ENCODE measurements at regions not wholly inside any gene's neighbourhood (a gene's known extent, or its start where the extent isn't known, plus 50 kb on each side); places are given as distances from the start of the nearest gene placed in this dataset.

DNA sequence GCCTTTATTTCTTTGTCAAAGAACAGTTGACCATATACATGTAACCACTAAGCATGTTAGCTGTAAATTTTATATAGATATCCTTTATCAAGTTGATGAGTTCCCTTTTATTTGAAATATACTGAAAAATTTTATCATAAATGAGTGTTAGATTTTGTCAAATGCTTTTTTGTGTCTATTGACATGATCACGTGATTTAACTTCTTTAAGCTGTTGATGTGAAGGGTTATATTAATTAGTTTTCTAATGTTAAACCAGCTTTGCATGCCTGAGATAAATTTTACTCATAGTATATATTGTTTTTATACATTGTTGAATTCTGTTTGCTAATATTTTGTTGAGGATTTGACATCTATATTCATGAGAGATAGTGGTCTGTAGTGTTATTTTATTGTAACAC lies 241.9 kb upstream of the CDH20 start:
- WGBS = 65% methylated on average over 1 of the region's 1 CpG
- no peaks in the 10 kb centered on the region for H3K9me3 ChIP-seq (ENCODE audit: control insufficient read depth in 4 of 4, low read length in 3 of 4)

DNA sequence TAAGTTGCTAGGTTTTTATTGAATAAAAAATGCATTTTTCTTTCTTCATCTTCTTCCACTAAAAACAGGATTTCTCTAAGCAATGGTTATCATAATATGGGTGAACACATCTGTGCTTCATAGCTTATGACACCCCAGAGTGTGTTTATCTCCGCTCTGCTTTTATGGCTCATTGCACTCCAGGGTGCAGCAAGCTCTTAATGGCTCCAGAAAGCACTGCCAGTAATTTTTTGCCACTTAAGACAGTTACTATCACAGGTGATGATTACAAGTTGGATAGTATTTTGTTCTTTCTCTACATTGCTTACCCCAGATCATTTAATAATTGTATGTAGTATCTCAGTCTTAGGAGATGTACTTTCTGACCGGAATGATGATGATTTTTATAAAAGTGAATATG lies 239.3 kb upstream of the CDH20 start:
- Histone ChIP-seq H3K9me3 (ENCODE audit: control insufficient read depth in 4 of 4, low read length in 3 of 4) (no peaks in the 10 kb centered on the region), H3K4me1 (ENCODE audit: control insufficient read depth in 4 of 4, insufficient read depth in 4 of 4, low read length in 3 of 4) (no peaks in the 10 kb centered on the region), H3K27ac (ENCODE audit: low read depth in 1 of 2, low read length in 2 of 2) (no peak overlapping the region), H3K9ac (ENCODE audit: low read depth in 1 of 2, low read length in 2 of 2) (no peak overlapping the region), H3K4me3 (ENCODE audit: low read depth in 1 of 3, low read length in 3 of 3) (no peak overlapping the region), H3K36me3 (ENCODE audit: control insufficient read depth in 4 of 4, insufficient read depth in 3 of 4, low read depth in 1 of 4, low read length in 3 of 4) (no peaks in the 10 kb centered on the region), H3K27me3 (ENCODE audit: control insufficient read depth in 4 of 4, insufficient read depth in 4 of 4, low read length in 3 of 4) (peaks cover 0 to 6% (median under 1%) of the 10 kb centered on the region in 4 donors)
- TF ChIP-seq, protein P1, sequence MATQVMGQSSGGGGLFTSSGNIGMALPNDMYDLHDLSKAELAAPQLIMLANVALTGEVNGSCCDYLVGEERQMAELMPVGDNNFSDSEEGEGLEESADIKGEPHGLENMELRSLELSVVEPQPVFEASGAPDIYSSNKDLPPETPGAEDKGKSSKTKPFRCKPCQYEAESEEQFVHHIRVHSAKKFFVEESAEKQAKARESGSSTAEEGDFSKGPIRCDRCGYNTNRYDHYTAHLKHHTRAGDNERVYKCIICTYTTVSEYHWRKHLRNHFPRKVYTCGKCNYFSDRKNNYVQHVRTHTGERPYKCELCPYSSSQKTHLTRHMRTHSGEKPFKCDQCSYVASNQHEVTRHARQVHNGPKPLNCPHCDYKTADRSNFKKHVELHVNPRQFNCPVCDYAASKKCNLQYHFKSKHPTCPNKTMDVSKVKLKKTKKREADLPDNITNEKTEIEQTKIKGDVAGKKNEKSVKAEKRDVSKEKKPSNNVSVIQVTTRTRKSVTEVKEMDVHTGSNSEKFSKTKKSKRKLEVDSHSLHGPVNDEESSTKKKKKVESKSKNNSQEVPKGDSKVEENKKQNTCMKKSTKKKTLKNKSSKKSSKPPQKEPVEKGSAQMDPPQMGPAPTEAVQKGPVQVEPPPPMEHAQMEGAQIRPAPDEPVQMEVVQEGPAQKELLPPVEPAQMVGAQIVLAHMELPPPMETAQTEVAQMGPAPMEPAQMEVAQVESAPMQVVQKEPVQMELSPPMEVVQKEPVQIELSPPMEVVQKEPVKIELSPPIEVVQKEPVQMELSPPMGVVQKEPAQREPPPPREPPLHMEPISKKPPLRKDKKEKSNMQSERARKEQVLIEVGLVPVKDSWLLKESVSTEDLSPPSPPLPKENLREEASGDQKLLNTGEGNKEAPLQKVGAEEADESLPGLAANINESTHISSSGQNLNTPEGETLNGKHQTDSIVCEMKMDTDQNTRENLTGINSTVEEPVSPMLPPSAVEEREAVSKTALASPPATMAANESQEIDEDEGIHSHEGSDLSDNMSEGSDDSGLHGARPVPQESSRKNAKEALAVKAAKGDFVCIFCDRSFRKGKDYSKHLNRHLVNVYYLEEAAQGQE (IDR thresholded peaks at IDR 0.05) = no peak
- TF ChIP-seq YY1 (IDR thresholded peaks at IDR 0.05) (no peak), FOXA2 (IDR thresholded peaks at IDR 0.05) (no peak), RAD21 (IDR thresholded peaks at IDR 0.05) (no peak), EGR1 (IDR thresholded peaks at IDR 0.05; ENCODE audit: low read depth in 2 of 2) (no peak), GABPA (IDR thresholded peaks at IDR 0.05 in 1 of 2, conservative IDR thresholded peaks at IDR 0.05 in 1 of 2) (no peak), HNF4G (IDR thresholded peaks at IDR 0.05) (no peak), HNF4A (conservative IDR thresholded peaks at IDR 0.05) (no peak), TAF1 (conservative IDR thresholded peaks at IDR 0.05) (no peak), FOXA1 (IDR thresholded peaks at IDR 0.05) (no peak), JUND (IDR thresholded peaks at IDR 0.05) (no peak), SP1 (IDR thresholded peaks at IDR 0.05) (no peak), RXRA (IDR thresholded peaks at IDR 0.05) (no peak)
- TF ChIP-seq, protein P2, sequence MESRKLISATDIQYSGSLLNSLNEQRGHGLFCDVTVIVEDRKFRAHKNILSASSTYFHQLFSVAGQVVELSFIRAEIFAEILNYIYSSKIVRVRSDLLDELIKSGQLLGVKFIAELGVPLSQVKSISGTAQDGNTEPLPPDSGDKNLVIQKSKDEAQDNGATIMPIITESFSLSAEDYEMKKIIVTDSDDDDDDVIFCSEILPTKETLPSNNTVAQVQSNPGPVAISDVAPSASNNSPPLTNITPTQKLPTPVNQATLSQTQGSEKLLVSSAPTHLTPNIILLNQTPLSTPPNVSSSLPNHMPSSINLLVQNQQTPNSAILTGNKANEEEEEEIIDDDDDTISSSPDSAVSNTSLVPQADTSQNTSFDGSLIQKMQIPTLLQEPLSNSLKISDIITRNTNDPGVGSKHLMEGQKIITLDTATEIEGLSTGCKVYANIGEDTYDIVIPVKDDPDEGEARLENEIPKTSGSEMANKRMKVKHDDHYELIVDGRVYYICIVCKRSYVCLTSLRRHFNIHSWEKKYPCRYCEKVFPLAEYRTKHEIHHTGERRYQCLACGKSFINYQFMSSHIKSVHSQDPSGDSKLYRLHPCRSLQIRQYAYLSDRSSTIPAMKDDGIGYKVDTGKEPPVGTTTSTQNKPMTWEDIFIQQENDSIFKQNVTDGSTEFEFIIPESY (IDR thresholded peaks at IDR 0.05) = no peak
- TF ChIP-seq, protein P3, sequence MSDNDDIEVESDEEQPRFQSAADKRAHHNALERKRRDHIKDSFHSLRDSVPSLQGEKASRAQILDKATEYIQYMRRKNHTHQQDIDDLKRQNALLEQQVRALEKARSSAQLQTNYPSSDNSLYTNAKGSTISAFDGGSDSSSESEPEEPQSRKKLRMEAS (IDR thresholded peaks at IDR 0.05) = no peak
- TF ChIP-seq, protein P4, sequence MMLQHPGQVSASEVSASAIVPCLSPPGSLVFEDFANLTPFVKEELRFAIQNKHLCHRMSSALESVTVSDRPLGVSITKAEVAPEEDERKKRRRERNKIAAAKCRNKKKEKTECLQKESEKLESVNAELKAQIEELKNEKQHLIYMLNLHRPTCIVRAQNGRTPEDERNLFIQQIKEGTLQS (IDR thresholded peaks at IDR 0.05) = no peak
- no peak for DNase-seq (ENCODE audit: low spot score)
- 67% methylated on average over 2 of the region's 2 CpGs for WGBS

More for the DNA sequence above, 241.9 kb upstream of the CDH20 start:
- TF ChIP-seq SP1 (IDR thresholded peaks at IDR 0.05) (no peak), RAD21 (IDR thresholded peaks at IDR 0.05) (no peak), HNF4A (conservative IDR thresholded peaks at IDR 0.05) (no peak), NR2F2 (IDR thresholded peaks at IDR 0.05) (no peak), FOXA1 (IDR thresholded peaks at IDR 0.05) (no peak), FOXA2 (IDR thresholded peaks at IDR 0.05) (no peak), TAF1 (conservative IDR thresholded peaks at IDR 0.05) (no peak), RXRA (IDR thresholded peaks at IDR 0.05) (no peak)
- TF ChIP-seq, protein P4 (IDR thresholded peaks at IDR 0.05) = no peak
- TF ChIP-seq, protein P3 (IDR thresholded peaks at IDR 0.05) = no peak
- Histone ChIP-seq H3K4me3 (ENCODE audit: low read depth in 1 of 3, low read length in 3 of 3) (no peak overlapping the region), H3K4me1 (ENCODE audit: control insufficient read depth in 4 of 4, insufficient read depth in 4 of 4, low read length in 3 of 4) (no peaks in the 10 kb centered on the region), H3K27me3 (ENCODE audit: control insufficient read depth in 4 of 4, insufficient read depth in 4 of 4, low read length in 3 of 4) (no peaks in the 10 kb centered on the region), H3K9ac (ENCODE audit: low read depth in 1 of 2, low read length in 2 of 2) (no peak overlapping the region), H3K36me3 (ENCODE audit: control insufficient read depth in 4 of 4, insufficient read depth in 3 of 4, low read depth in 1 of 4, low read length in 3 of 4) (no peaks in the 10 kb centered on the region), H3K27ac (ENCODE audit: low read depth in 1 of 2, low read length in 2 of 2) (no peak overlapping the region)
- DNase-seq (ENCODE audit: low spot score) = no peak
